DND-41 (cell line): ENCODE measurements at regions not wholly inside any gene's neighbourhood (a gene's known extent, or its start where the extent isn't known, plus 50 kb on each side); places are given as distances from the start of the nearest gene placed in this dataset.

Source experiments
- ATAC-seq: fragments of 200-7000 bp; cut with Tn5 transposase; 3 replicates; pipeline ENCODE4 v1.9.1; 2021; ENCODE audit warnings: low read depth; ENCODE audit not compliant: insufficient read depth
- DNase-seq: peaks from one replicate; pipeline ENCODE4 v3.0.0-alpha.2; 2020
- H2AFZ ChIP-seq: 2 replicates; pipeline ENCODE4 v1.6.0; 2012; ENCODE audit warnings: low read depth, low read length
- H3K27ac ChIP-seq: 2 replicates; pipeline ENCODE4 v1.5.1; 2012; ENCODE audit warnings: low read length, inconsistent platforms
- H3K27me3 ChIP-seq: fragments of 200-600 bp; sonication (generic); 2 replicates; pipeline ENCODE4 v1.6.0; 2012; ENCODE audit warnings: low read length, mild to moderate bottlenecking, inconsistent platforms; ENCODE audit not compliant: insufficient read depth, poor library complexity
- H3K36me3 ChIP-seq: 2 replicates; pipeline ENCODE4 v1.5.1; 2012; ENCODE audit warnings: low read length, inconsistent platforms; ENCODE audit not compliant: insufficient read depth
- H3K4me1 ChIP-seq: 2 replicates; pipeline ENCODE4 v1.5.1; 2012; ENCODE audit warnings: mild to moderate bottlenecking, low read length; ENCODE audit not compliant: insufficient read depth
- H3K4me2 ChIP-seq: 2 replicates; pipeline ENCODE4 v1.6.0; 2012; ENCODE audit warnings: mild to moderate bottlenecking, moderate library complexity, low read length, inconsistent platforms; ENCODE audit not compliant: insufficient read depth
- H3K4me3 ChIP-seq, 2 experiments: fragments of 200-600 bp in 1 of 2; shearing (Covaris generic) in 1 of 2; 2 replicates each; pipeline ENCODE4 v1.5.1; 2012 to 2016; ENCODE audit warnings: inconsistent platforms in 2 of 2, low read length in 2 of 2, mild to moderate bottlenecking in 2 of 2, low read depth in 1 of 2, moderate library complexity in 1 of 2
- H3K79me2 ChIP-seq: 2 replicates; pipeline ENCODE4 v1.6.0; 2012; ENCODE audit warnings: low read length, inconsistent platforms; ENCODE audit not compliant: insufficient read depth
- H3K9ac ChIP-seq: 2 replicates; pipeline ENCODE4 v1.6.0; 2012; ENCODE audit warnings: low read depth, mild to moderate bottlenecking, inconsistent platforms, low read length, moderate library complexity
- H3K9me3 ChIP-seq: 2 replicates; pipeline ENCODE4 v1.5.1; 2012; ENCODE audit warnings: low read length, moderate library complexity, mild to moderate bottlenecking, inconsistent platforms; ENCODE audit not compliant: insufficient read depth, severe bottlenecking
- H4K20me1 ChIP-seq: 2 replicates; pipeline ENCODE4 v1.6.0; 2012; ENCODE audit warnings: low read length; ENCODE audit not compliant: insufficient read depth
- CTCF ChIP-seq: IDR thresholded peaks from 2 replicates; pipeline ENCODE4 v1.5.1; 2012; ENCODE audit warnings: borderline replicate concordance, low read length, moderate library complexity, mild to moderate bottlenecking; ENCODE audit not compliant: poor library complexity, severe bottlenecking; ENCODE audit errors: extremely low read depth
- EZH2 ChIP-seq: IDR thresholded peaks from 3 replicates; pipeline ENCODE4 v1.6.1; 2012; ENCODE audit warnings: borderline replicate concordance, low read depth, mild to moderate bottlenecking, moderate library complexity, low read length, inconsistent platforms; ENCODE audit not compliant: severe bottlenecking

- no peaks in the 10 kb centered on the region for H3K79me2 ChIP-seq
- no peaks in the 10 kb centered on the region for H3K9me3 ChIP-seq
- H3K27me3 ChIP-seq = no peaks in the 10 kb centered on the region
- ATAC-seq (no peak), DNase-seq (no peak)
- no peaks in the 10 kb centered on the region for H3K36me3 ChIP-seq
- H2AFZ ChIP-seq = no peak overlapping the region
- no peak overlapping the region for H3K9ac ChIP-seq
- H3K4me1 ChIP-seq = no peaks in the 10 kb centered on the region
- H4K20me1 ChIP-seq = no peaks in the 10 kb centered on the region
- H3K27ac ChIP-seq = no peak overlapping the region
- TF ChIP-seq EZH2 (no peak), CTCF (no peak)
- no peak overlapping the region for H3K4me2 ChIP-seq
- no peak overlapping the region for H3K4me3 ChIP-seq
Measured at GRCh38 chr16:35255186-35255803, 1795.9 kb downstream of the TP53TG3F start.

GRCh38 chr16:35255816-35256215 is 1796.4 kb downstream of the TP53TG3F start:
- Histone ChIP-seq H3K79me2 (no peaks in the 10 kb centered on the region), H3K4me3 (no peak overlapping the region), H2AFZ (no peak overlapping the region), H3K9ac (no peak overlapping the region), H3K36me3 (no peaks in the 10 kb centered on the region), H3K27me3 (no peaks in the 10 kb centered on the region), H3K4me1 (no peaks in the 10 kb centered on the region), H4K20me1 (no peaks in the 10 kb centered on the region), H3K27ac (no peak overlapping the region), H3K9me3 (no peaks in the 10 kb centered on the region), H3K4me2 (no peak overlapping the region)
- TF ChIP-seq CTCF = no peak
- TF ChIP-seq EZH2 = no peak
- no peak for ATAC-seq
- no peak for DNase-seq

- H3K27ac ChIP-seq = no peak overlapping the region
- no peak overlapping the region for H3K4me2 ChIP-seq
- no peaks in the 10 kb centered on the region for H3K9me3 ChIP-seq
- no peaks in the 10 kb centered on the region for H3K27me3 ChIP-seq
- no peaks in the 10 kb centered on the region for H3K36me3 ChIP-seq
- H3K4me1 ChIP-seq = no peaks in the 10 kb centered on the region
- TF ChIP-seq EZH2 (no peak), CTCF (no peak)
- ATAC-seq = no peak
- H3K4me3 ChIP-seq = no peak overlapping the region
- H3K79me2 ChIP-seq = no peaks in the 10 kb centered on the region
- DNase-seq = no peak
- no peaks in the 10 kb centered on the region for H4K20me1 ChIP-seq
- no peak overlapping the region for H3K9ac ChIP-seq
- H2AFZ ChIP-seq = no peak overlapping the region
Measured at GRCh38 chr16:35258381-35258780, 1799.0 kb downstream of the TP53TG3F start.
